ENCODE measurements at regions not wholly inside any gene's neighbourhood (a gene's known extent, or its start where the extent isn't known, plus 50 kb on each side); places are given as distances from the start of the nearest gene placed in this dataset.

- no peak overlapping the region for H3K27ac ChIP-seq
- no peaks in the 10 kb centered on the region for H3K4me1 ChIP-seq
- no peaks in the 10 kb centered on the region for H3K9me3 ChIP-seq
- DNase-seq (ENCODE audit: low spot score in 2 of 2): no peak
- H3K27me3 ChIP-seq: no peaks in the 10 kb centered on the region
- WGBS: 81% methylated on average over 3 of the region's 3 CpGs
- TF ChIP-seq, protein P1, sequence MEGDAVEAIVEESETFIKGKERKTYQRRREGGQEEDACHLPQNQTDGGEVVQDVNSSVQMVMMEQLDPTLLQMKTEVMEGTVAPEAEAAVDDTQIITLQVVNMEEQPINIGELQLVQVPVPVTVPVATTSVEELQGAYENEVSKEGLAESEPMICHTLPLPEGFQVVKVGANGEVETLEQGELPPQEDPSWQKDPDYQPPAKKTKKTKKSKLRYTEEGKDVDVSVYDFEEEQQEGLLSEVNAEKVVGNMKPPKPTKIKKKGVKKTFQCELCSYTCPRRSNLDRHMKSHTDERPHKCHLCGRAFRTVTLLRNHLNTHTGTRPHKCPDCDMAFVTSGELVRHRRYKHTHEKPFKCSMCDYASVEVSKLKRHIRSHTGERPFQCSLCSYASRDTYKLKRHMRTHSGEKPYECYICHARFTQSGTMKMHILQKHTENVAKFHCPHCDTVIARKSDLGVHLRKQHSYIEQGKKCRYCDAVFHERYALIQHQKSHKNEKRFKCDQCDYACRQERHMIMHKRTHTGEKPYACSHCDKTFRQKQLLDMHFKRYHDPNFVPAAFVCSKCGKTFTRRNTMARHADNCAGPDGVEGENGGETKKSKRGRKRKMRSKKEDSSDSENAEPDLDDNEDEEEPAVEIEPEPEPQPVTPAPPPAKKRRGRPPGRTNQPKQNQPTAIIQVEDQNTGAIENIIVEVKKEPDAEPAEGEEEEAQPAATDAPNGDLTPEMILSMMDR (IDR thresholded peaks at IDR 0.05): no peak
- TF ChIP-seq POLR2A (IDR thresholded peaks at IDR 0.05): no peak
- TF ChIP-seq POLR2AphosphoS5 (IDR thresholded peaks at IDR 0.05): no peak
- no peak overlapping the region for H3K4me3 ChIP-seq
- H3K36me3 ChIP-seq: no peaks in the 10 kb centered on the region
Observed at GRCh38 chr21:20519076-20519475, 479.1 kb upstream of the NCAM2 start.

DNA sequence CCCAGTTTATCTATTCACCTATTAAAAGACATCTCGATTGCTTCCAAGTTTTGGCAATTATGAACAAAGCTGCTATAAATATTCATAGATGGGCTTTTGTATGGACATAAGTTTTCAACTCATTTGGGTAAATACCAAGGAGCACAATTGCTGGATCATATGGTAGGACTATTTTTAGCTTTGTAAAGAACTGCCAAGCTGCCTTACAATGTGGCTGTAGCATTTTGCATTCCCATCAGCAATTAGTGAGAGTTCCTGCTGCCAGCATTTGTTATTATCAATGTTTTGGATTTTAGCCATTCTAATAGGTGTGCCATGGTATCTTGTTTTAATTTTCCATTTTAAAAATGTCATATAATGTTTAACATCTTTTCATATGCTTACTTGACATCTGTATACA, 475.6 kb upstream of the NCAM2 start:
- Histone ChIP-seq H3K9me3 (no peaks in the 10 kb centered on the region), H3K4me3 (no peak overlapping the region), H3K27me3 (no peaks in the 10 kb centered on the region), H3K4me1 (no peaks in the 10 kb centered on the region), H3K27ac (no peak overlapping the region), H3K36me3 (no peaks in the 10 kb centered on the region)
- WGBS: 74% methylated on average over 1 of the region's 1 CpG
- DNase-seq (ENCODE audit: low spot score in 2 of 2): no peak
- TF ChIP-seq POLR2AphosphoS5 (IDR thresholded peaks at IDR 0.05) (no peak), EP300 (IDR thresholded peaks at IDR 0.05) (no peak), POLR2A (IDR thresholded peaks at IDR 0.05) (no peak)
- TF ChIP-seq, protein P1 (IDR thresholded peaks at IDR 0.05): no peak

DNA sequence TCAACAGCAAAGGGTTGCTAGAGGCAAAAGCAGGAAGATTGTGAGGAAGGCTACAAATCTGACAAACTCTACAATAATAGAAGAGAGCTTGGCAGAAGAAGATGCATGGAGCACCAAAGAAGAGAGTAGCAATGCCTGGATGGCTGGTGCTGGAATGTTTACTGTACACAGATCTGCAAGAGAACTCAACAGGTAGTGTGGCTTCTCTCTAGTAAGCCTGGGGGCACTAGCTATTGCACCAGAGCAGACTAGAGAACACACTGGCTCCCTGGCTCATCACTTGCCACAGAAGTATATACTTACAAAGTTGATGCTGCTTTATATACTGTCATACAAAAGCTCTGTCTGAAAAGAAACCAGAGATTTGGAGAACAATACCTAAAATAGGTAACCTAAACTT, 475.0 kb upstream of the NCAM2 start:
- Histone ChIP-seq H3K27ac (no peak overlapping the region), H3K27me3 (no peaks in the 10 kb centered on the region), H3K36me3 (no peaks in the 10 kb centered on the region), H3K4me1 (no peaks in the 10 kb centered on the region), H3K9me3 (no peaks in the 10 kb centered on the region), H3K4me3 (no peak overlapping the region)
- TF ChIP-seq EP300 (IDR thresholded peaks at IDR 0.05): no peak
- TF ChIP-seq POLR2A (IDR thresholded peaks at IDR 0.05): no peak
- TF ChIP-seq, protein P1 (IDR thresholded peaks at IDR 0.05): no peak
- no peak for TF ChIP-seq POLR2AphosphoS5 (IDR thresholded peaks at IDR 0.05)
- no peak for DNase-seq (ENCODE audit: low spot score in 2 of 2)

DNA sequence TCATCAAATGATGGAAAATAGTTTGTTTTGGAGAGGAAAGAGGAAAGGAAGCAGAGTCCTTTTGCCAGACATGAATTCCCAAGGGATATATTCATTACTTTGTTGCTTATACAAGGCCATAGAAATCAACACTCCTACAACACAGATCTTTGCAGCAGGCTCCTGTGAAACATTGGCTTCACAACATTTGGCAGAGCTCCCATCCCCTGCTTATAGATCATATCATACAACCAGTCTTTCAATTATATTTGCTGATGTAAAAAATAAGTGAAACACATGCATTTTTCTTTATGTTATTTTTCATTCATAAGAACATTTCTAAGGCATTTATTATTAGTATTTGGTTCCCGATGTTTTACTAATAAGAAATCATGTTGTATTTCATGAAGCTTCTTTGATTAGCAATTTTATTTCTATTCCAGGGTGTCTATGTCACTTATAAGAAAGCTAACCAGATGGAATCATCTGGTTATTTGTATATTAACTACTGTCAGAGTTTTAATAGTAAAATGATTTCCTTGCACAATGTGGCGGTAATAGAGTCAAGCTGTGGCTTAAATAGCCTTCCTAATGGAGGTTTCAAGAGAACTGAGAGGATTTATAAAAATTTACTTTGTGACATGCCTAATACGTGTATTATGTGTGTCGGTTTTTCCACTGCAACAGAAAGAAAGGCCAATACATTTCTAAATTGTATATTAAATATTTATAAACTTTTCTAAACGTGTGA, 470.3 kb upstream of the NCAM2 start:
- TF ChIP-seq EP300 (IDR thresholded peaks at IDR 0.05): no peak
- TF ChIP-seq, protein P1 (IDR thresholded peaks at IDR 0.05): no peak
- TF ChIP-seq POLR2A (IDR thresholded peaks at IDR 0.05): no peak
- no peak for TF ChIP-seq POLR2AphosphoS5 (IDR thresholded peaks at IDR 0.05)
- Histone ChIP-seq H3K9me3 (peaks cover 3% of the 10 kb centered on the region), H3K4me1 (no peaks in the 10 kb centered on the region), H3K4me3 (no peak overlapping the region), H3K27me3 (no peaks in the 10 kb centered on the region), H3K27ac (no peak overlapping the region), H3K36me3 (no peaks in the 10 kb centered on the region)
- WGBS: 75% methylated on average over 5 of the region's 5 CpGs
- DNase-seq (ENCODE audit: low spot score in 2 of 2): no peak

- TF ChIP-seq POLR2AphosphoS5 (IDR thresholded peaks at IDR 0.05) (no peak), POLR2A (IDR thresholded peaks at IDR 0.05) (no peak), EP300 (IDR thresholded peaks at IDR 0.05) (no peak)
- TF ChIP-seq, protein P1 (IDR thresholded peaks at IDR 0.05): no peak
- H3K27ac ChIP-seq: no peak overlapping the region
- H3K4me3 ChIP-seq: no peak overlapping the region
- no peaks in the 10 kb centered on the region for H3K9me3 ChIP-seq
- no peaks in the 10 kb centered on the region for H3K36me3 ChIP-seq
- WGBS: 94% methylated on average over 1 of the region's 1 CpG
- no peaks in the 10 kb centered on the region for H3K4me1 ChIP-seq
- DNase-seq (ENCODE audit: low spot score in 2 of 2): no peak
- H3K27me3 ChIP-seq: no peaks in the 10 kb centered on the region
Observed at GRCh38 chr21:20537130-20537529, 461.1 kb upstream of the NCAM2 start.
